GM12875 (cell line): ENCODE measurements at regions not wholly inside any gene's neighbourhood (a gene's known extent, or its start where the extent isn't known, plus 50 kb on each side); places are given as distances from the start of the nearest gene placed in this dataset.

ENCODE experiments used
- H3K4me3 ChIP-seq: one replicate; pipeline ENCODE4 v1.5.1; 2011; ENCODE audit warnings: low read depth, low read length, control low read depth
- TF ChIP-seq, protein P1 (sequence below): IDR thresholded peaks from 2 replicates; pipeline ENCODE4 v1.5.1; 2011; ENCODE audit warnings: low read depth, mild to moderate bottlenecking, control low read depth, inconsistent platforms, low read length, moderate library complexity, borderline replicate concordance; ENCODE audit not compliant: insufficient read depth

DNA sequence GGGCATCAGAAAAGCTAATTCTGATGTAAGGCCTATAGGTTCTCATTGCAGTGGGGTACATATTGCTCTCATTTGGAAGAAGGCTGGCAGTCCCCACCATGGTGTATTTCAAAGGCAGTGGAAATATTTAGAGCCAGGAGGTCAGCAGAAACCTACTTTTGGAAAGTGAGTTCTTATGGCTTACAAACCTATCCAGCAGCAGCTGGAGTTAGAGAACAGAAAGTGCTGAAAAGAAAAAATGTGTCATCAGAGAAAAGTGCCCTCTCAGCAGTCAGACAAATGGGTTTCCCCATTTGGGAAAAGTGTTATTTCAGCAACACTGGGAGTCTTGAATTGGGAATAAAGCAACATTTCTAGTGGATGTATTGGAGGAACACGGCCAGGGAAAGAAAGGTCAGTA, 105.7 kb upstream of the IGFBP3 start:
- no peak overlapping the region for H3K4me3 ChIP-seq
- TF ChIP-seq, protein P1, sequence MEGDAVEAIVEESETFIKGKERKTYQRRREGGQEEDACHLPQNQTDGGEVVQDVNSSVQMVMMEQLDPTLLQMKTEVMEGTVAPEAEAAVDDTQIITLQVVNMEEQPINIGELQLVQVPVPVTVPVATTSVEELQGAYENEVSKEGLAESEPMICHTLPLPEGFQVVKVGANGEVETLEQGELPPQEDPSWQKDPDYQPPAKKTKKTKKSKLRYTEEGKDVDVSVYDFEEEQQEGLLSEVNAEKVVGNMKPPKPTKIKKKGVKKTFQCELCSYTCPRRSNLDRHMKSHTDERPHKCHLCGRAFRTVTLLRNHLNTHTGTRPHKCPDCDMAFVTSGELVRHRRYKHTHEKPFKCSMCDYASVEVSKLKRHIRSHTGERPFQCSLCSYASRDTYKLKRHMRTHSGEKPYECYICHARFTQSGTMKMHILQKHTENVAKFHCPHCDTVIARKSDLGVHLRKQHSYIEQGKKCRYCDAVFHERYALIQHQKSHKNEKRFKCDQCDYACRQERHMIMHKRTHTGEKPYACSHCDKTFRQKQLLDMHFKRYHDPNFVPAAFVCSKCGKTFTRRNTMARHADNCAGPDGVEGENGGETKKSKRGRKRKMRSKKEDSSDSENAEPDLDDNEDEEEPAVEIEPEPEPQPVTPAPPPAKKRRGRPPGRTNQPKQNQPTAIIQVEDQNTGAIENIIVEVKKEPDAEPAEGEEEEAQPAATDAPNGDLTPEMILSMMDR, result no peak

DNA sequence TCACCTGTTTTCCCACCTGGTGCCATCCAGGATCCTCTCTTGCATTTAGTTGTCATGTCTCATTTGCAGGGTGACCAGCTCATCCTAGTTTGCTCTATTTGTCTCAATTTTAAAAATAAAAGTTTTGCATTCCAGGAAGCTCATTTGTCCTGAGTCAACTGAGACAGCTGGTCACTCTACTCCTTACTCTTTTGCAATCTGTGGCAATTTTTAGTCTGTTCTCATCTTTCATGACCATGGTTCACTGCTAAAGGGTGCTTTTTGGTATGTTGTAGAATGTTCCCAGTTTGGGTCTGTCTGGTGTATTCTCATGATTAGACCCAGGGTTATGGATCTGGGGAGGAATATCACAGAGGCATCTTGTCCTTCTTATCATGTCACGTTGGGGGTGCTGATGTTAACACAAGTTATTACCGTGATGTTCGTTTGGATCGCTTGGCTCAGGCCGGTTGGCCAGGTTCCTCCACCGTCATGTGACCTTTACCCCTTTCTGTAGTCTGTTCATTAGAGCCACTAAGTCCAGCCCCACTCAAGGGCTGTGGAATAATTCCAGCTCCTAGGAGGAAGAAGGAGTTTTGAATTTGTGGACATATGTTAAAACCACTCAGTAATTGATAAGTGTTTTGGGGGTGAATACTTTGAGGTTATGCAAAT, 103.3 kb upstream of the IGFBP3 start:
- H3K4me3 ChIP-seq, result no peak overlapping the region
- TF ChIP-seq, protein P1, result no peak

DNA sequence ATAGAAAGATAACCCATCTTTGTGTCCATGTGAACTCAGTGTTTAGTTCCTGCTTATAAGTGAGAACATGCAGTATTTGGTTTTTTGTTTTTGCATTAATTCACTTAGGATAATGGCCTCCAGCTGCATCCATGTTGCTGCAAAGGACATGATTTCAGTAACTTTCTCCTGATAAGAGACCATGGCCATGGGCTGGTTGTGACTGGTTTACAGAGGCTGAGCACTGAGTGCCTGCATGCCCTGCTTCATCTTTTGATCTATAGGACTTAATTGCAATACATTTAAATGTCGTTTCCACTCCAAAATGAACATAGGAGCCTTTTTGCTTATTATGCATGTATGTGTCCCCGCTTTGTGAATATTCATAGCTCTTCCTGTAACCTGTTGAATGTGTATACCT, 101.3 kb upstream of the IGFBP3 start:
- TF ChIP-seq, protein P1, result no peak
- no peak overlapping the region for H3K4me3 ChIP-seq

DNA sequence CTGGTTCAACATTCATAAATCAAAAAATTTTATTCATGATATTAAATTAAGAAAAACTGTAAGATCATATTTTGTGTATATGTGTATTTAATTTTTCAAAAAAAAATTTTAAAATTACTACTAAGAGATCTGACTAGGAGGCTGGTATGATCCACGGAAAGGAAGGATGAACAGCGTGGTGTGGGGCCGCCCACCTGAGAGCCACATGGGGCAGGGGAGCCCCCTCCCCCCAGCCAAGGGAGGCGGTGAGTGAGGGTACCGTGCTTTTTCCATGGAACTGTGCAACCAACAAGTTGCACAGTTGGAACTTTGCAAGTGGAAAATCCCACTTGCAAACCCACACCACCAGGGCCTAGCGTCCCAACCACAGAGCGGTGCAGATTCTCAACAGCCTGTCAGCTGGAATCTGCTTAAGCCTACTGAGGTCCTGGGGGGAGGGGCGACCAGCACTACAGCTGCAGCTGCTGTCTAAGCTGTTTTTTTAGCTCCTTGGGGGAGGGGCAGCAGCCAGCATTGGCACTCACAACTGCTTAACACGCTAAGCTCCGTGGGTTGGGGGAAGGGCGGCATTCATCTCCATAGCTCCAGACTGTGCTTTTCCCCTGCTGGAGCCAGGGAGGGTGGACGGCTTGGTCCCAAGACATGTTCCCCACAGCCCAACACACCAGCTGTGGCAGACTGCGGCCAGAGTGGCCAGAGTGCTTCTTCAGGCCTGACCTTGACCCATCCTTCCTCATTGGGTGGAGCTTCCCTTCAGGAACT, 94.2 kb upstream of the IGFBP3 start:
- TF ChIP-seq, protein P1, result no peak
- H3K4me3 ChIP-seq, result no peak overlapping the region

DNA sequence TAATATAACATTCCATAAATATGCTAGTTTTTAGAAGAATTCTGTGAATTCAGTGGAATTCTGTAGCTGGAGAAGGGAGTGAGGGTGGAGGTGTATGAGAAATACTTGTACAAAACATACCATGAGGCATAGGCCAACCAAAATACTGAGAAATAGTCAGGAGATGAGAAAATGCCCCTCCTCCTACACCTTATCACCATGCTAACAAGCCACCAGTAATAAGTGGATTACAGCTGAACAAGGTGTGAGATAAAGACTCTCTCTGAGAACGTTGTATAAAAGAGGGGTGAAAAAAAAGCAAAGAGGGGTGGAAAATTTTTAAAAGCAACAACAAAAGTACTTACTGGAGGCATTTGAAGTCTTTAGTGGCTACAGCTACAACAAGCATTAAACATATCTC, 90.4 kb upstream of the IGFBP3 start:
- TF ChIP-seq, protein P1, result no peak
- H3K4me3 ChIP-seq, result no peak overlapping the region

DNA sequence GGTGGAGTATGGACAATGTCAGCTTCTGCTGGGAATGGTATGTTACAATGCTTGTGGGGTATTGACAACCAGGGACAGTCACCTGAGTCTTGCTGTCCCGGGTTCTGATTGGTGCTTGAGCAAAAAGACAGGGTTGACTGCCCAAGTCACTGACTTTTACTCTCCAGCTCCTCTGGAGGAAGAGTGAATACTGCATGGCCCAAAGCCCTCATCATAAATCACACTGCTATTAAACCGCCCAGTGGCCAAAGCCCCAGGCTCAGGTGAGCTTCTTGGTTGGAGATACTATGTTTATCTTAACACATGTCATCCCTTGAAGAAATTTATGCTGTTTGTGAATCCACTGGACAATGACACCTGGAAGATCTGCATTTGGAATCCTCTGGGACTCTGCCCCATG, 90.0 kb upstream of the IGFBP3 start:
- no peak overlapping the region for H3K4me3 ChIP-seq
- TF ChIP-seq, protein P1, result no peak

DNA sequence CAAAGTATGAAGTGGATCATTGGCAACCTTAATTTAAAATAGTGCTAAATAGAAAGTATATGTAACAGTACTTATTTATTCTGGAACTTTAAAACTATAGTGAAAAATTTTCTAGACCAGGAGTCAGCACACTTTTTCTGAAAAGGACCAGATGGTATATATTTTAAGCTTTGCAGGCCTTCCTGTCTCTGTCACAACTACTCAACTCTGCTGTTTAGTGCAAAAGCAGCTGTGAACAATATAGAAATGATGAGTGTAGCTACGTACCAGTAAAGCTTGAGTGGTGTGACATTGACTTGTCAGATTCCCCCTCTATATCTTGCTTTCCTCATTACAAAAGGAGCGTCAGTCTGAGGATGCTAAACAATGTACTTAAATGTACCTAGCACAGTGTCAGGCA, 88.1 kb upstream of the IGFBP3 start:
- no peak overlapping the region for H3K4me3 ChIP-seq
- TF ChIP-seq, protein P1, result no peak
